Esophagus squamous epithelium (tissue), 4 donors: ENCODE measurements at regions not wholly inside any gene's neighbourhood (a gene's known extent, or its start where the extent isn't known, plus 50 kb on each side); places are given as distances from the start of the nearest gene placed in this dataset.

Experiments
- CTCF ChIP-seq, 6 experiments: fragments of 450-650 bp in 4 of 6; fragments of 200-600 bp in 2 of 6; sonication (generic) in 2 of 6; IDR thresholded peaks; one replicate each; pipeline ENCODE4 v1.5.1; 2016 to 2019; ENCODE audit warnings: antibody characterized with exemption in 6 of 6, mild to moderate bottlenecking in 4 of 6, moderate library complexity in 4 of 6
- POLR2A ChIP-seq, 4 donors: fragments of 450-650 bp; IDR thresholded peaks; one replicate each; pipeline ENCODE4 v1.6.1; 2017; ENCODE audit warnings: antibody characterized with exemption in 4 of 4, mild to moderate bottlenecking in 4 of 4, moderate library complexity in 3 of 4

- TF ChIP-seq CTCF (IDR thresholded peaks at IDR 0.05) (no peak), POLR2A (IDR thresholded peaks at IDR 0.05) (no peak)
Observed at GRCh38 chr1:213643360-213643759, 344.4 kb upstream of the PROX1 start.
